ENCODE measurements at regions not wholly inside any gene's neighbourhood (a gene's known extent, or its start where the extent isn't known, plus 50 kb on each side); places are given as distances from the start of the nearest gene placed in this dataset.

DNA sequence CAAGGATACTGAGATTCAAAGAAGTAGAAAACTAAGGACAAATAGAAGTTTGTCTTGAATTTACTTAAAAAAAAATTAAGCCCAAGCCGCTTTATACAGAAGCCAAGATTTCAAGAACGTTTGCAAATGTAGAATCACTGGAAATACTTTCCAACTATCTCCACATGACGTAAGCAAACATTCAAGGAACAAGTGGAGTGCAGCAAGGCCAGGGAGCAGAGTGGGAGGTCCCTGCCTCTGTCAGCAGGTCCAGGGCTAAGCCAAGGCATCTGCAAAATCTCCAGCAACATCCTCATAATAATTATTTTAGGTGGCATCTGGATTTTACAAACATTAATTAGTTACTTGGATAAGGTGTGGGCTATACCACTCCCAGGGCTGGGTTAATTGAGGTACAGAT, 60.1 kb upstream of the AKIRIN2 start:
- H3K4me3 Mint-ChIP-seq (ENCODE audit: unreplicated experiment), result no peak overlapping the region
- TF ChIP-seq CTCF (IDR thresholded peaks at IDR 0.05), result no peak
- H3K9me3 Mint-ChIP-seq (ENCODE audit: unreplicated experiment), result no peaks in the 10 kb centered on the region
- peaks cover under 1% of the 10 kb centered on the region for H3K4me1 Mint-ChIP-seq (ENCODE audit: unreplicated experiment)
- no peak for DNase-seq (ENCODE audit: extremely low spot score, unreplicated experiment)
- H3K27ac Mint-ChIP-seq (ENCODE audit: unreplicated experiment), result no peak overlapping the region
- peaks cover 3% of the 10 kb centered on the region for H3K27me3 Mint-ChIP-seq (ENCODE audit: unreplicated experiment)
- H3K36me3 Mint-ChIP-seq (ENCODE audit: unreplicated experiment), result no peaks in the 10 kb centered on the region

- Mint-ChIP-seq H3K36me3 (ENCODE audit: unreplicated experiment) (no peaks in the 10 kb centered on the region), H3K9me3 (ENCODE audit: unreplicated experiment) (no peaks in the 10 kb centered on the region), H3K4me3 (ENCODE audit: unreplicated experiment) (no peak overlapping the region), H3K27me3 (ENCODE audit: unreplicated experiment) (no peaks in the 10 kb centered on the region), H3K27ac (ENCODE audit: unreplicated experiment) (no peak overlapping the region), H3K4me1 (ENCODE audit: unreplicated experiment) (peaks cover 15% of the 10 kb centered on the region)
- no peak for DNase-seq (ENCODE audit: extremely low spot score, unreplicated experiment)
- TF ChIP-seq CTCF (IDR thresholded peaks at IDR 0.05), result no peak
These were observed 55.8 kb upstream of the AKIRIN2 start for GRCh38 chr6:87757792-87758191.

GRCh38 chr6:87756858-87757257, 54.8 kb upstream of the AKIRIN2 start:
- Mint-ChIP-seq H3K4me3 (ENCODE audit: unreplicated experiment) (no peak overlapping the region), H3K27ac (ENCODE audit: unreplicated experiment) (no peak overlapping the region), H3K9me3 (ENCODE audit: unreplicated experiment) (no peaks in the 10 kb centered on the region), H3K4me1 (ENCODE audit: unreplicated experiment) (peaks cover 15% of the 10 kb centered on the region), H3K27me3 (ENCODE audit: unreplicated experiment) (no peaks in the 10 kb centered on the region), H3K36me3 (ENCODE audit: unreplicated experiment) (no peaks in the 10 kb centered on the region)
- TF ChIP-seq CTCF (IDR thresholded peaks at IDR 0.05), result no peak
- DNase-seq (ENCODE audit: extremely low spot score, unreplicated experiment), result no peak

GRCh38 chr6:87755708-87756671, 54.0 kb upstream of the AKIRIN2 start:
- Mint-ChIP-seq H3K9me3 (ENCODE audit: unreplicated experiment) (no peaks in the 10 kb centered on the region), H3K27me3 (ENCODE audit: unreplicated experiment) (no peaks in the 10 kb centered on the region), H3K4me3 (ENCODE audit: unreplicated experiment) (no peak overlapping the region), H3K4me1 (ENCODE audit: unreplicated experiment) (peaks cover 15% of the 10 kb centered on the region), H3K36me3 (ENCODE audit: unreplicated experiment) (no peaks in the 10 kb centered on the region), H3K27ac (ENCODE audit: unreplicated experiment) (no peak overlapping the region)
- DNase-seq (ENCODE audit: extremely low spot score, unreplicated experiment), result no peak
- TF ChIP-seq CTCF (IDR thresholded peaks at IDR 0.05), result no peak

GRCh38 chr6:87754828-87755227, 52.8 kb upstream of the AKIRIN2 start:
- no peaks in the 10 kb centered on the region for H3K27me3 Mint-ChIP-seq (ENCODE audit: unreplicated experiment)
- H3K4me1 Mint-ChIP-seq (ENCODE audit: unreplicated experiment), result peaks cover 15% of the 10 kb centered on the region

More at GRCh38 chr6:87754828-87755227, 52.8 kb upstream of the AKIRIN2 start:
- H3K27ac Mint-ChIP-seq (ENCODE audit: unreplicated experiment), result no peak overlapping the region
- H3K9me3 Mint-ChIP-seq (ENCODE audit: unreplicated experiment), result no peaks in the 10 kb centered on the region
- no peak overlapping the region for H3K4me3 Mint-ChIP-seq (ENCODE audit: unreplicated experiment)
- no peak for DNase-seq (ENCODE audit: extremely low spot score, unreplicated experiment)
- no peak for TF ChIP-seq CTCF (IDR thresholded peaks at IDR 0.05)
- H3K36me3 Mint-ChIP-seq (ENCODE audit: unreplicated experiment), result no peaks in the 10 kb centered on the region
